NCI-H1436 (cell line): ENCODE measurements at regions not wholly inside any gene's neighbourhood (a gene's known extent, or its start where the extent isn't known, plus 50 kb on each side); places are given as distances from the start of the nearest gene placed in this dataset.
A peak's percentile ranks its signal among the peaks of the same experiment; 100 is the strongest.

Experiments used
- DNase-seq: peaks from one replicate; lab custom pipeline; 2025; lab: John Stamatoyannopoulos, UW

DNA sequence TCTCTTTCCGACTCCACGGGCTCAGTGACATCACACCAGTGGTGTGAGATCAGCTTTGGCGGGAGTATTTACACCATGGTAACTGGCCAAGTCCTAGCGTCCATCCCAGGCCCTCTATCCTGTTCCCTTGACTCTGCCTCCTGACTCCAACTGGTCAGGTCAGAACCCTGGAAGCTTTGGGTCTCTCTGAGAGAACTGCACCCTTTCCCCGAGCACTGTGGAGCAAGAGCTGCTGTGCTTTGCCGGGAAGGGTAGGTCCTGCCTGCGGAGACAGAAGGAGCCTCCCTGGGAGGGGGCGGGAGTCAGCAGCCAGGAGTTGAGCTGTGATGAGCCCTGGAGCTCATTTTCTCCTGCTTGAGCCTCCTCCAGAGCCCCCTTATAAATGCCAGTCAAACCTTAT is 212.1 kb upstream of the TNRC6C start:
- DNase-seq: no peak

DNA sequence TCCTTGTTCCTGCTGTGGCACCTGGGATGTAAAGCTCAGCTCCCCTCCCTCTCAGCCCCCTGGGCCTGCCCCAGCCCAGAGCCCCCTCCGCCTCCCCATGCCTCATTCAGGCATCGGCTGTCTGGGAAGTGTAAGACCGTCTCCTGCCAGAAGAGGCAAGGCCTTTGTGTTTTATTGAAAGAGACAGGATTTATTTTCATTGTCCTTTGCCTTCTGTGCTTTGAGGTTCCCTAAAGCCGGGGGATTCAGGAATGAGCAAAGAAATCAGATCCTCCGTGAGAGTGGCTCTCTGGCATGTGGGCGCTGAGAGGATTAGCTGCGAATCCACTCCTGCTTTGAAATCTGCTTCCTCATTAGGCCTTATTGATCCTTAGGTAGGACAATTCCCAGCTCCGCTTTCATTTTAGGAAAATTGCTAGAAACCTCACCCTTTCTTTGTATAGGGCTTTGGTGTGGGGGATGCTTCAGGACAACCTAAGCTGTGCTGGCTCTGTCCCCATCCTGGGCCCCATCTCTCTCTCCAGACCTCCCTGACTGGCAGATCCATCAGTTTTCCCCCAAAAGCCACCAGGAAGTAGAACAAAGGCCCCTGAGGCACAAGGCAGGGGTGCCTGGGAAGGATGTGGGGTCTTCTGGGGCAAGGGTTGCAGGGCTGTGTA is 211.5 kb upstream of the TNRC6C start:
- no peak for DNase-seq

DNA sequence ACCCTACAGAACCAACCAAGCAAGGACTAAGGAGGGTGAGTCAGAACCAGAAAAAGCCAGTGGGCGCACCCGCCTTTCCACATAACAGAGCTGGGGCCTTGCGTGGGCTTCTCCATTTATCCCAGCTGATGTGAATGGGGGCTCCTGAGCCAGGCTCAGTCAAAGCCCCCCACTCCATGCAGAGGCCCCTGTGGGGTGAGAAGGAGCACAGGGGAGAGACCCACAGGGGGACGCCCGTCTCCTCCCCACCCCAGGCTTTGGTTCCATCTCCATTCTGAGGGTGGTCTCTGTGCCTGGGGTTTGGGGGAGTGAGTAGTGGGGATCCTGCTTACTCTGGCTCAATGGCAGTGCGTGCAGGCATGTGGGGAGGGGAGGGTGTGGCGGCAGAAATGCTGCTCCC is 210.1 kb upstream of the TNRC6C start:
- no peak for DNase-seq

DNA sequence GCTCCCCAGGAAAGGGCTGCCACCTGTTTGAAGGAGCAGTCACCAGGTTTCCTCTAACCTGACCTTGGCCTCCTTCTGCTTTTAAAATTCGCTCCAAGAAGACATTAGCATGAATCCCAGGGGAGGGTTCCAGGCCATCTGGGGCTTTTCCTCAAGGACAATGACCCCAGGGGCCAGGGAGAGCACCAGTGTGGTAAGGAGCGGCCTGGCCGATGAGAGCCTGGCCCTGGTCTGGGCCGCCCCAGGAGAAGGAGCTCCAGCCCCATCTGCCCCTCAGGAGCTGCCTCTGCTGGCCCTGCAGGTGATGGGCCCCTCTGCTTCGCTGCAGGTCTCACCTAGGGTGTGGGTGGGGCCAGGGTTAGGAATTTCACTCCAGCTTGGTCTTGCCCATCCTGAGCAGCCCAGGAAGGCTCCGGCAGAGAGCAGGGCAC is 209.2 kb upstream of the TNRC6C start:
- DNase-seq: no peak

DNA sequence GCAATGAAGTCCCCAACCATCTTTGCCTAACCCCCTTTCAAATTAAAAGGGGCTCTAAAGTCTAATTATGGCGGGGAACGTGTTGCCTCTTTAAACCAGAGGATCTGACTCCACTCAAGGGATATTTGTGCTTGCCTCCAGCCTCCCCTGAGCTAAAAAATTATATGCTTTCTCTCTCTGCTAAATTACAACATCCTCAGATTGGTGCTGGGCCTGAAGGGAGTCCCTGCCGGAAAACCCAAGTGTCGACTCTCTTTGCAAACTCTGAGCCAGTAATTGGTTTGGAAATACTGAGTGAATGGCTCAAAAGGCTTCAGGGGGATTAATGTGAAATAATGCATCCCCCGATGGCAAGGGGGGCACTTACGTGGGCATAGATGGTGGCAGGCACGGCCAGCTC is 208.5 kb upstream of the TNRC6C start:
- no peak for DNase-seq

DNA sequence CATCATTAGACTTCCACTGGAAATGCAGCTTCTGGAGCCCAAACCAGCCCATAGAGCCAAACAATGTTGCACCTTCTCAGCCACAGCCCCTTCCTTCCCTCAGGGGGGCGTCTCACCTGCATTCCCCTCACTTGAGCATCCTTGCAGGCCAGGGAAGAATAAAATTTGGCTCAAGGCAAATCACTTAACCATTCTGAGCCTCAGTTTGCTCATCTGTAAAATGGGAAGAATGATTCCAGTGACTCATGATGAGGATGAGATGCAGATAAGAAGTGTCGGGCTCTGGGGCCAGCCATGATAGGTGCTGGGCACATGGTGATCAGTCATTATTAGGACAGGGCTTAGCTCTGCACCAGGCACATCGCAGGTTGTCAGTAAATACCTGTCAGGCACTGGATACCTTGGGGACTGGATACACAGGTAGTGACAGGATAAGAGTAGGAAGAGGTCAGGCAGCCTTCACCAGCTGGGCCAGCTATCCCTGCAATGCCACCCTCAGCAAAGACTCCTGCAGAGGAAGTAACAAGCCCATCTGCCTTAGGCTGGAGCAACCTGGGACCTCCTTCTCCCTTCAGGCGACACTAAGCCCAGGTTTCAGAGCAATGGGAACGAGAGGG is 208.0 kb upstream of the TNRC6C start:
- no peak for DNase-seq

DNA sequence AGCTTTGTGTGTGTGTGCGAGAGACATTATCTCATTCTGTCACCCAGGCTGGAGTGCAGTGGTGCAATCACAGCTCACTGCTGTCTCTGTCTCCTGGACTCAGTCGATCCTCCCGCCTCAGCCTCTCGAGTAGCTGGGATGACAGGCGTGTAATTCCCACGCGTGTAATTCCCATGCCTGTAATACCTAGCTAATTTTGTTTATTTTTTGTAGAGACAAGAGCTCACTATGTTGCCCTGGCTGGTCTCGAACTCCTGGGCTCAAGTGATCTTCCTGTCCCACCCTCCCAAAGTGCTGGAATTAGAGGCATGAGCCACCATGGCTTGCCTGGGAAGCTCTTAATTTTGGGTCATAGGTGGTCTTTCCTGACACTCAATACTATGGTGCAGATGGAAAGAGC is 205.3 kb upstream of the TNRC6C start:
- DNase-seq: no peak

DNA sequence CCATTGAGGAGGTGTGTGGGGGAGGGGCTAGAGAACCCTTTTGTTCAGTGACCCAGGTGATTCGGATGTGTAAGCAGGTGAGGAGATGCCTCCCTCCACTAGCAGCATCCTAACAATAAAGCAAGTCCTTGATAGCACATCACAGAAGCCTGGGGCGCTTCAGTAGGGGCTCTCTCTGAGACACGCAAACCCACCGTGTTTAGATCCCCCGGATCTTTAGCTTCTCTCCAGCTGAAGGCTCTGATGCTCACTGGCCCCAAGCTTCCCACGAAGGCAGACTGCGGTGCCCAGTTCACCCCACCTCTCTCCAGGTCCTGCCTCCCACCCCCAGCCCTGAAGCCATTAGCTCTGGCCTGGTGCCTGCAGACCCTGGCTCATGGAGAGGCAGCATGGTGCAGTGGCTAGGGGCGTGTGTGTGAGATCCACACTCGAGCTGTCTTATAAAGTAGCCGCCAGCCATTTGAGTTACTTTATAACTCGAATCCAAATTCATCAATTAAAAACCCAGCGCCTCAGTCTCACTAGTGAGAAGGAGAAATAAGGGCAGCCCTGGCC is 204.7 kb upstream of the TNRC6C start:
- no peak for DNase-seq

DNA sequence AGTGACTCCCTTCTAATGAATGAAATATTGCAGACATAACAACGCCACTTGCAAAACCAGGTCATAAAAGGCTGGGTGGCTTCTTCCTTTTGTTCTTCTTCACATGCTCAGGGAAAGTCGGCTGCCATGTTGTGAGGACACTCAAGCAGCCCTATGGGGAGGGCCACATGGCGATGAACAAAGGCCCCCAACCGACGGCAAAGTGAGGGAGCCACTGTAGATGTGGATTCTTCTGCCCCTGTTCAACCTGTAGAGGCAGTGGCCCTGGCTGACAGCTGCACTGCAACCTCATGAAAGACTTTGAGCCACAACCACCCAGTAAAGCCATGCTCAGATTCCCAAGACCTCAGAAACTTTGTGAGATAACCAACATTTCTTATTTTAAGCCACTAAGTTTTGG is 203.5 kb upstream of the TNRC6C start:
- DNase-seq: no peak

DNA sequence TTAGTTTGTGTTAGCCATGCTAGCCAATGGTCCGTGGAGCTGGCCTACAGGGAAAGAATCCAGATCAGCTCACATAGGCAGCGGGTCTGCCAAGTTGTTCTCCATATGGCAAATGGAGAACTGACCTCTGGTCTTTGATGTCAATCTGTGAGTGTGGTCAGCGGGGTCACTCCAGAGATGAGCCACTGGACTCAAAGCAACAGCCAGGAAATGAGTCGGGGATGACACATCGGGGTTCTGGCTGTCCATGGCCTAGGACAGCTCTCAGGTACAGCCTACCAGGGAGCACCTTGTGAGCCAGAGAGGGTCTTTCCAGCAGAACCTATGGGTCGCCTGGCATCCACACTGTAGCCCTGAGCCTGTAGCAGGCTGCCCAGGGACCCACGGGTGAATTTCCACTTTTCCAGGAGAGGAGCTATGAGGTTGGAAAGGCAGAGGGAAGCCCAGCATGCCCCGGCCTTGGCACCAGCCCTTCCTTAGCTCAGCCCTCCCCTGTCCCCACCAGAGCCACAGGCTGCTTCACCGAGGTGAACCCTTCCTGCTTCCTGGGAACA is 203.0 kb upstream of the TNRC6C start:
- no peak for DNase-seq

DNA sequence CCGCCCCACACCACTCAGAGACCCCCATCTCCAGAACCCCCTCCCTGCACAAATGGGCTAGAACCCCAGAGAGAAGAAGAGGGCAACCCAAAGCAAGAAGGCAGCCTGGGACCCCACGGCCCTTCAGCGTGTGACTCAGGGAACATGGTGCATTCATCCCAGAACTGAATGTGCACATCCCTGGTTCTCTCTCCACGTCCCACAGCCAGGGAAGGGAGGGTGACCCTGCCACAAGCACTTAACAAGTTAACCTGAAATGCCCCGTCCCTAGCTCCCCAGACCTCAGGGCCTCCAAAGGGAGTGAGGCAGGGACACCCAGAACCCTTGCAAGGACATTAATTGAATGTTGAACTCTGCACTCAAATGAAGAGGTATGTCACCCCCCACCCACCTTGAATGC is 202.5 kb upstream of the TNRC6C start:
- no peak for DNase-seq

DNA sequence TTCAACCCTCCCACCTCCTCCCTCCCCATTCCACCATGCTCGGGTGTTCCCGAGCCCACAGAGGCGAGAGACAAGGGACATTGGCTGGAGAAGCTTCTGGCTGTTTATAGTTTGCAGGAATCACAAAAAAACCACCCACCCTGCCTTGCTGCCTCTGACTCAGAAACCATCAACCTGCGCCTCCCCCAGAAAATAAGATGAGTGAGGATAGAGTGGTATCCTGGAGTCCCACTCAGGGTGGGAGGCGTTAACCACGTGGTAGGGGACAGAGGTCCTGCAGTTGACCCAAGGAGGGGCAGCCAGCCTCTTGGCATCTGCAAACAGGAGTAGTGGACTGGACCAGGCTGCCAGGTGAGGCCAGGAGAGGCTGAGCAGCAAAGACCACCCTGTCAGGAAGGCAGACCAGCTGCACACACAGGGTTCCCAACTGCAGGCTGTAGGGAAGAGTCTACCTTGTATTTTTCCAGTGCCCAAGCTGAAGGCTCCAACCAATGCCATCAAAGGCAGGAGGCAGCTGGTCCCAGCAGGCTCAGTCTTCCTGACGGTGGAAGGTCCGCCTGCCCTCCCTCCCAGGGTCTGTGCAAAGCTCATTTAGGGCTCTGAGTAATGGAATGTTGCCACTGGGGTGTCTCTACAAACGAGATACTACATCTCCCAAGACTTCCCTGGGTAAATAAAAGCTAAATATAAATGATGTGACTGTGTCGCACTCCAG is 201.5 kb upstream of the TNRC6C start:
- no peak for DNase-seq

DNA sequence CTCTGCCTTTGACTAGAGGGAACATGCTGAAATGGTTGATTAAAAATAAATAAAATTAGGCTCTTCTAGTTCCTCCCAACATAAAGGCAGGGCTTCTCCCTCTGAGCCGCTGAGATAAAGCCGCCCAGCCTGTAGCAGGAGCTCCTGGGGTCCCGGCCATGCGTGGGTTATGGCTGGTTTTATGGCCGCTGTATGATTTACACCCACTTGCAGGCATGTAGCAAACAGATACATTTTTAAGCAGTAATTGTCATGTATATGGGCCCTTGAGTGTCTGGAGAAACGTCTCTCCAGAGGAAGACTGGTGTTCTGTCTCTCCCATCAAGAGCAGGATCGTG is 201.0 kb upstream of the TNRC6C start:
- DNase-seq: no peak

DNA sequence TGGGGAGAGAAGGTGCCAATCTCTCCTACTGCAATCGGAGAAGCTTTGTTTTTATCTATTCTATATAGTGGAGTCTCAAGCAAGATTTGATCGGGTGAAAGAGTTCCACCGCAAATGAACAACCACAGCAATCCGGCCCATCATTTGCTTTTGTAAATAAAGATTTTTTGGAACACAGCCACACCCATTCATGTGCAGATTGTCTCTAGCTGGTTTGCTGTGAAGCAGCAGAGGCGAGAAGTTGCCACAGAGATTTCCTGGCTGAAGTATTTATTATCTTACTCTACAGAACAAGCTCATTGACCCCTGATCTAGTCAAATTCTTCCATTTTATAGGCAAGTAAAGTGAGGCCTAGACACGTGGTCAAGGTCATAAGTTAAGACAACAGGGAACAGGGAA is 195.5 kb upstream of the TNRC6C start:
- DNase-seq: no peak

DNA sequence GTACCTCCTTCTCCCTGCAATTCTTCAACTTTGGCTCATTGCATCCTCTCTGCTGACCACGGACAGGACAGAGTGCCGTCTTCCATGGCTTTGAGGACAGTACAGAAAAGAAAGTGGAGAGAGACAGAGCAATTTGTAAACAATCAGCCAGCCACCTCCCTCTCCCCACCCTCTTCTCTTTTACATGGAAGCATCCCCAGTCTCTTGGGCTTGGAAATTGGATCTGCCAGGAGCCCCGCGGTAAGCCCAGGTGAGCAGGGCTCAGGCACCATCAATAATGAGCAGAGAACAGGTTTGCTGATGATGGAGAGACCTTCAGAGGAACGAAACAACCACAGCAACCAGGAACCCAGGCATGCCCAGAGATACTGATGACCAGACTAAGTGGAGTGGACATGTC is 194.9 kb upstream of the TNRC6C start:
- DNase-seq: no peak

DNA sequence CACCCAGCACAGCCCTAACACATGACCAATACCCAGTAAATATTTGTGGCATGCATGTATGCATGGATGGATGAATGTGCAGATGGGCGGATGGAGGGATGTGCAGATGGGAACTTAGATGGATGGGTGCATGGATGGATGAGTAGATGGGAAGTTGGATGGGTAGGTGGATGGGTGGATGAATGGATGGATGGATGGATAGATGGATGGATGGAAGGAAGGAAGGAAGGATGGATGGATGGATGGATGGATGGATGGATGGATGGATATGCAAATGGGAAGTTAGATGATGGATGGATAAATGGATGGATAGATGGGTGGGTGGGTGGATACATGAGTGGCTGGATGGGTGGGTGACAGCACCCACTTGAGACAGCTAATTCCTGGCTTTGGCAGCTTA is 193.2 kb upstream of the TNRC6C start:
- DNase-seq: no peak

DNA sequence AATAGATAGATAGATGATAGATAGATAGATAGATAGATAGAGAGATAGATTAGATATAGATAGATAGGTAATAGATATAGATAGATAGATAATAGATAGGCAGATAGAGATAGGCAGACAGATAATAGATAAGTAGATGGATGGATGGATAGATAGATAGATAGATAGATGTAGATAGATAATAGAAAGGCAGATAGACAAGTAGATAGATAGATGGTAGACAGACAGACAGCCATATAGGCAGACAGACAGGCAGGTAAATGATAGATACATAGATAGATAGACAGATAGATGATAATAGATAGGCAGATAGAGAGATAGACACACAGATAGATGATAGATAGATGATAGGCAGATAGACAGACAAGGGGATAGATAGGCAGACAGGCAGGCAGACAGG is 191.4 kb upstream of the TNRC6C start:
- no peak for DNase-seq

DNA sequence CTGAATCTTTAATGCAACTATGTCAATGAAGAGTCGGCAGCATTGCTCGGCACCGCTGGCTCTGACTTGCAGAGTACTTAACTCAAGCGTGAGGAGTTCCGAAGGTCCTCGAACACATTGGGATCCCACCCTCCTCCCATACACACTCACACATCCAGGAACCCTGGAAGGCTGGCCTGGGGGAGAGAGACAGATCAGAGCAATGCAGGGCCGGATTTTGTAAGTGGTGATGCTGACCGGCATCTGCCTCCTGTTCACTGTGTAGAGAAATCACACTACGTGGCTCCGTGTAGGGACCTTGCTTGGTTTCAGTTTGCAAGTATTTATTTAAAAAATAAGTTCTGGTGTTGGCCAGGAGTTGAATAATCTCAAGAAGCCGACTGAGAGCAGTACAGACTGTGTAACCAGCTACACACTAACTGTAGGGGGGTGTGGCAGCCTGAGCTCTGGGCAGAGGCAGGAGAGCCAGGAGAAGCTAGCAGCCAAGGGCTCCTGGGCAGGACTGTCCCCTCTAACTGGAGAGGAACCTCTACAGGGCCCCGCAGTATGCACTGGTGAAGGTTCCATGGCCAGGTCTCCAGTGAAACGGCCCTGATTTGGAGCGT is 190.2 kb upstream of the TNRC6C start:
- no peak for DNase-seq

DNA sequence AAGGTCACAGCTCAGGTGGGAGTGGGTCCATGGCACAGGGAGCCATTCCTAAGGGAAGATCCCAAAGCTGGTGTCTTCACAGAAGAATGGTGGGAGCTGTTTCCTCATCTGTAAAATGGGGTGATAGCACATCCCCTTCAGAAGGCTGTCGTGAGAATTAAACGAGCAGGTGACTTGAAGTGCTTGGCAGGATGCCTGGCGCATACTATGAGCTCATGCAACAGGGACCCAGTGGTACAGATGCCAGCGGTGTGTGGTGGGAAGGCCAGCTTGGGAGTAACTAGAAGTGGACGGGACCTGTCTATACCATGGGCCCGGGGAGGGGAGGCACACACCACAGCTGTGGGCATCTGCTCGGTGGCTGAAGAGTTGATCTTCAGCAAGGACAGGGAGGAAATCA is 189.3 kb upstream of the TNRC6C start:
- peak; percentile 60 for DNase-seq

DNA sequence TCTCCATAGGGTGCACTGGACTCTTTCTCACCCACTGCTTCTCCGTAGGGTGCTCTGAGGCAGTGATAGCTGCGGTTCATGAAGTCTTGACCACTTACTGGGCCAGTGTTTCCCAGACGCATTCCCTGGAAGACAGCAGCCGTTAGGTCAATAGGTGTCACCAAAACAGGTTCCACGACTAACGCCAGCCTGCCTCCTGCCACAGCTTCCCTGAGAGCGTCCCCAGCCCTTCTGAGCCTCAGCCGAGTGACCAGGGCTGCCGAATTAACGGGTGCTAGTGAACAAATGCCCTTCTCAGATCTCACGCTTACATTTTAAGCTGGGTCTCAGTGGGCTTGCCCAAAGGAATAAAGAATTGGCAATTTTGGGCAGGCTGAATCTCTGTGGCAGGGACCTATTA is 188.7 kb upstream of the TNRC6C start:
- no peak for DNase-seq

DNA sequence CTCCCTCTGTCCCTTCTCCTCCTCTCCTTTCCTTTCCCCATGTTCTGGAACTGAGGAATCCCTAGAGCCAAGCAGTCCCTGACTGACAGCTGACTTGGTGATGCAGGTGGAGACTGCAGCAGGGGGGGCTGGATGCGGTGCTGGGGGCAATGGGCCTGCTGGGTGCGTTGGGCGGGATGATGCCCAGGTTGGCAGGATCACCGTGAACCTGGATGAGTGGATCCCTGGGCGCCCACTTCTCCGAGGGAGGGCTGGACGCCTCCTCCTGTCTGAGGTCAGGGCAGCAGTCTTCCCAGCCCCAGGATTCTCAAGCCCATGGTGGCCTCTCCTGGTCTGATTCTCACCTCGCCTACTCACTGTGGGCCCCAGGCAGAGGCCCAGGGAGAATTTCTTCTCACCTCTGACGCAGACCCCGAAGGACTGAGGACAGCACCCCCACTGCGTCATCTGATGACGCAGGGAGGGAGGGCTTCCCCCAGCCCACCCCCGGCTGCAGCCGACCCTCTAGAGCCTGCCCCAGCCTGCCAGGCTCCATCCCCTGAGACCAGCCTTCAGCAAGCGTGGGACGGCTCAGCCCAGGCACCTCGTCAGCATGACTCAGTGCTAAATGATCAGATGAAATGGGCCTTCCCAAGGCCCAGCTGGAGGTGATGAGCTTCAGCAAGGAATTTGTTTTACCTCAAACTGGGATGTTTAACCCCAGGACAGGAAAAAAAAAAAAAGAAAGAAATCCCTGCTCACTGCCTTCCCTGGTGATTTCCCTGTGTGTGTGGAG is 188.0 kb upstream of the TNRC6C start:
- DNase-seq: no peak

DNA sequence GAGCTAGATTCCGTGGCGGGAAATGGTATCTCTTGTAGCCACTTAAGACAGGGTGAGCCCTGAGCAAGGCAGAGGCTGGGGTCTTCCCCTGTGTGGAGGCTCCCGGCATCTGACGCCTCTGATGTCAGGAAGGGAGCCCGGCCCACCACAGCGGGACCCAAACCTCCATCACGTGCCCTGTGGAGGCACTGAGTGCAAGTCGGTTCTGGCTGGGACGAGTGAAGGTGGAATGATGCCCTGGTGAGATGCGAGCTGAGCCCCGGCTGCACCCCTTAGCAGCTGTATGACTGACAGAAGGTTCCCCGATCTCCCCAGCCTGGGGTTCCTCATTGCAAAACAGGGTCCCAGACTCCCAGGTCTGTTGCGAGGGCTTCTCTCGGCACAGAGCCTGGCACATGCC is 187.4 kb upstream of the TNRC6C start:
- DNase-seq: no peak
